Epithelial cell of prostate (primary cell): ENCODE measurements at regions not wholly inside any gene's neighbourhood (a gene's known extent, or its start where the extent isn't known, plus 50 kb on each side); places are given as distances from the start of the nearest gene placed in this dataset.

Source experiments
- DNase-seq: peaks from one replicate; pipeline ENCODE4 v3.0.0-alpha.2; 2011; ENCODE audit warnings: low read depth, low spot score
- H3K27ac ChIP-seq: fragments of 450-650 bp; 2 replicates; pipeline ENCODE4 v1.5.1; 2017; ENCODE audit warnings: mild to moderate bottlenecking

GRCh38 chr4:175499735-175500352 lies 312.2 kb downstream of the GPM6A start:
- DNase-seq, result no peak
- no peak overlapping the region for H3K27ac ChIP-seq

- DNase-seq, result no peak
These were observed 307.7 kb downstream of the GPM6A start for GRCh38 chr4:175504318-175504717.

GRCh38 chr4:175509320-175509719 lies 302.7 kb downstream of the GPM6A start:
- H3K27ac ChIP-seq, result no peak overlapping the region
- DNase-seq, result no peak

More at GRCh38 chr4:175504318-175504717, 307.7 kb downstream of the GPM6A start:
- H3K27ac ChIP-seq, result no peak overlapping the region

- H3K27ac ChIP-seq, result no peak overlapping the region
- no peak for DNase-seq
These were observed 300.2 kb downstream of the GPM6A start for GRCh38 chr4:175511861-175512260.

GRCh38 chr4:175514174-175514573 lies 297.9 kb downstream of the GPM6A start:
- no peak overlapping the region for H3K27ac ChIP-seq
- no peak for DNase-seq

GRCh38 chr4:175530655-175531054 lies 281.4 kb downstream of the GPM6A start:
- H3K27ac ChIP-seq, result no peak overlapping the region
- DNase-seq, result no peak

DNA sequence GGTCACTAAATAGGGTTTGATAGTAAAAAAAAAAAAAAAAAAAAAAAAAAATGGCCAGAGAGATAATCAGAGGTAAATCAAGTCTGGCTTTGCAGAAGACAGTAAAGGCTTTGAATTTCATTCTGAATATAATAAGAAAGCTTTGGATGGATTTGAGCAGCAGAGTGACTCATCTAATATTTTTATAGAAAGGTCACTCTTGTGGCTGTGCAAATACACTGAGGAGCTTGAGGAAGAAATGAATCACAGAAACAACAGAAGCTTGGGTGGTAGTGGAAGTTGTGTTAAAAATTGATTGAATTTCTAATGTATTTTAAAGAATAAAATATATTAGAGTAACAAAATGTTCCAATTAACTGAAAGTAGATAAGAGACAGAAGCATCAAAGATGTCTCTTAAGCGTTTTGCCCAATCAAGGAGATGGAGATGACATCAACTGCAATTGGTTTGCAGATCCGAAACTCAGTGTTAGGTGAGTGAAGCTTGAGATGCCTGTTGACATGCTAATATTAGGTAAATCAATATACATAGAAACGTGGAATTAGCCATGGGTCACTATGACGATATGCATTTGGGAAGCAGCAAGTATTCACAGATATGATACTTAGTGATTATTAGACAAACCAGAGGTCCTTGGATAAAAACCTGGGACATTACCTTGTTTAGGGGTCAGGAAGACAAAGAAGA lies 280.5 kb downstream of the GPM6A start:
- no peak for DNase-seq
- H3K27ac ChIP-seq, result no peak overlapping the region

DNA sequence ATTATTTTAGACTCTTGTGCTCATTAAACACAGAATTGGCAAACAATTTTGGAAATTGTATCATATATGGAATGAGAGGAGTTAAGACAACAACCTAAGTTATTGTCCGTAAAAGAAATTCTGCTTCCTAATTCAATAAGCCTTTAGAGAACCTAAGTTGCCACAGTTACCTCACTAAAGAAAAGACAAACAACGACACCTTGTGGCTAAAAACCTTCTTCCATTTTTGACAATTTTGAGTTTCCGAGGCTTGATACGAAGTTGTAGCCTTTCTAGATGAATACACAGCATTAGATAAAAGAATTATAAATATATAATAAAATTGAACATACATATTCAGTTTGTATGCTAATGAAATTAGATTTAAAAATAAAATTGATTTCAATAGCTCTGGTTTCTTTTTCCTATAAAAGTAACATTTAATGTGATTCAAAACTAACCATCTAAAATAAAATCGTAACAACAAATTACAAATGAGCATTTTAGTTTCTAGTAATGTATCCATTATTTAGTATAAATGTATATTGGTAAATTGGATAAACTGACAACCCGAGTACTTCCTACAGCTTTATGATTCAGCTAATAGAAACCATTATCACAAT lies 275.1 kb downstream of the GPM6A start:
- no peak for DNase-seq
- H3K27ac ChIP-seq, result no peak overlapping the region

GRCh38 chr4:175539498-175539897 lies 272.6 kb downstream of the GPM6A start:
- no peak overlapping the region for H3K27ac ChIP-seq
- no peak for DNase-seq

DNA sequence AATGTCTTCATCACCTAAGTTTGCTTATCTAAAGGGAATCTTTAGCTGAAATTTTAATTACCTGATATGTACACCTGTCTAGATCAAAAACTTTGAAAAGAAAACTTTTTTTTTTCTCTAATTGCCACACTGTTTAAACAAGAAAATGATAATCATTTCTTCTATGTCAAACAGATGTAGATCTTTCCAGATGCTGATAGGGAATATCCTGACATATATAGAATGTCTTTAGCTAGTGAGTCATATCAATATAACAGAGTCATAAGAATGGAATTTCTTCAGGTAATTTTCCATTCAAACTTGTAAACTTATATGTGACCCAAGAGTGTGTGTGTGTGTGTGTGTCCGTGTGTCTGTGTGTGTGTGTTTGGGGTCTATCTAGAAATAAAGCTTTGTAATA lies 271.9 kb downstream of the GPM6A start:
- DNase-seq, result no peak
- no peak overlapping the region for H3K27ac ChIP-seq

- H3K27ac ChIP-seq, result no peak overlapping the region
- DNase-seq, result no peak
These were observed 271.3 kb downstream of the GPM6A start for GRCh38 chr4:175540732-175541131.

GRCh38 chr4:175542786-175543185 lies 269.3 kb downstream of the GPM6A start:
- DNase-seq, result no peak
- no peak overlapping the region for H3K27ac ChIP-seq

DNA sequence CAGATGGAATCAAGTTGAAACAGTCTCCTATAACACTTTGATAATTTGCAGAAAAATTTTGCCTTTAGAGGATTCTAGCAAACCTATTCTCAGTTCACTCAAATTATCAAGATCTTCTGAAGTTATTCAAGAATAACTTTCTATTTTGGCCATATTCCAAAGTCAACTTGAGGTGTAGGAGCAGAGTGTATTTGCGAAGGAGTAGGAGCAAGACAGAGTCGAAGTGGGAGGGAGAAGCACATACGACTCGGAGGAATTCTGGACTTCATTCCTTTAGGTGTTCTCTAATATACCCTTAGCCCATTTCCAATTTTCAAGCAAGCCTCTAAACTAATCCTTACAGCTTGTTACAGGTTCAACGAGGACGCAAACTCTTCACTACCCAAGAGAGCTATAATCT lies 252.9 kb downstream of the GPM6A start:
- H3K27ac ChIP-seq, result no peak overlapping the region

DNA sequence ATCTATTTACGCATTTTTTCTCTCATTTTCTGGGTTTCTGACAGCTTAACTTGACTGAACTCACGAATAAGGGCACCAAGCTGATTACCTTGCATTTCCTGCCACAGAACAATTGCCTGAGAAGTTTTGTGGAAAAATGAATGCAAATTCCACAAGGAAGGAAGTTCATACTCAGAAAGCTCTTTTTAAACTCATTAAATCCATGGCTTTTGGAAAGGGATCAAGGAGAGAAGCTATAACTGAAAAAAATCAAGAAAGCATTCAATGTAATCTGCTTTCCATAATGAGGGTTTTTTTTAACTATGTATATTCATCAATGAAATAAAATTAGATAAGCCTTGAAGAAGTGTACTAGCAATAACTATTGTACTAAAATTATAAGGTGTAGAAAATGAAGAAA lies 252.5 kb downstream of the GPM6A start:
- H3K27ac ChIP-seq, result no peak overlapping the region
- no peak for DNase-seq

More for the DNA sequence above, 252.9 kb downstream of the GPM6A start:
- no peak for DNase-seq

- no peak for DNase-seq
These were observed 251.5 kb downstream of the GPM6A start for GRCh38 chr4:175560604-175561003.

GRCh38 chr4:175561696-175562095 lies 250.4 kb downstream of the GPM6A start:
- H3K27ac ChIP-seq, result no peak overlapping the region
- no peak for DNase-seq

More at GRCh38 chr4:175560604-175561003, 251.5 kb downstream of the GPM6A start:
- H3K27ac ChIP-seq, result no peak overlapping the region

DNA sequence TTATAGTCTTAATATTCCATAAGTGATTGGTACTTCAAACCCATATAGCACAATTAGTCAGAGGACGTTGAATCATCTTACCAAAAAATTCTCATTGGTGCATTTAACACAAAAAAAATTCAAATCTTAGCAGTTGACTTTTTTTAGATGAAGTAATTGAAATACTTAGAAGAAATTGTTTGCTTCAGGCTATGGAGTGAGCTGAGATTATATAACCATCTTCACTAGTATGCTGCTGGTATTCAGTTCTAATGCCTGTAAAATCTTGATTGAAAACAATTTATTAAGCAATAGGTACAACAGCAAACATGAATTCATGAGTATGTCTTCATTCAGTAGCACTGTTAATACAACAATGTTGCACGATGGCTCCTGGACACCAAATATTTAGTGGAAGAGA lies 250.0 kb downstream of the GPM6A start:
- no peak for DNase-seq
- H3K27ac ChIP-seq, result no peak overlapping the region

DNA sequence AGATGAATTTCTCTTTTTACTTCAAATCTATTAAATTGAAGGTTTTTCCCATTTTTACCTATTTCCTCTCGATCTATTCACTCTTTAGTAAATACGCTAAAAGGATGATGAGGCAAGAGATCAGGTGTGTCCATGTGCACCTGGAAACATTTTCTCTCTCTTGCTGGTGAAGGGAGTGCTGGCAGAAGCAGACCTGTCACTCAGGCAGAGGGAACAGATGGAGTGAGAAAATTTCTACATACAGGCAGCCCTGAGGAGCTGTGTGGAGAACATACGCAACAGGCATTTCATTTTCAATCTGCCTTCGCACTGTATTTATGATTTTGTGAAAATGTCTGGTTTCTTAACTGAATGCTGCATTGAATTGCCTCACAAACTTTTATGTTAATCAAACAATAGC lies 249.5 kb downstream of the GPM6A start:
- no peak overlapping the region for H3K27ac ChIP-seq
- no peak for DNase-seq
